ENCODE measurements at regions not wholly inside any gene's neighbourhood (a gene's known extent, or its start where the extent isn't known, plus 50 kb on each side); places are given as distances from the start of the nearest gene placed in this dataset.

DNA sequence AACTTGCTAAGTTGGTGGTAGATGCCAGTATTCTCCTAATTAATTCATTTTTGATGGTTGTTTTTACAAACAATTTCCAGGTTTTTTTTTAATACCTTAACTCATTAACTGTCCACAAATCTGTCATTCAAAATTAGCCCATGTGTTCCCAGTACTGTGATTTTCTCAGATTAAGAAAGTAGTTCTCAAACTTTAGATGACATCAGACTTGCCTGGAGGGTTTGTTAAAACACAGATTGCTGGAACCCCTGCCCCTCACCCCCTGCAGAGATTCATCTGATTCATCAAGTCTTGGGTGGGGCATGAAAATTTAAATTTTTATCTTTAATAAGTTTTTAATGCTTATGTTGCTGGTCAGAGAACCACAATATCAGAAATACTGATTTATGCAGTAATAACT lies 130.5 kb downstream of the BACH1 start:
- TF ChIP-seq, protein P1, sequence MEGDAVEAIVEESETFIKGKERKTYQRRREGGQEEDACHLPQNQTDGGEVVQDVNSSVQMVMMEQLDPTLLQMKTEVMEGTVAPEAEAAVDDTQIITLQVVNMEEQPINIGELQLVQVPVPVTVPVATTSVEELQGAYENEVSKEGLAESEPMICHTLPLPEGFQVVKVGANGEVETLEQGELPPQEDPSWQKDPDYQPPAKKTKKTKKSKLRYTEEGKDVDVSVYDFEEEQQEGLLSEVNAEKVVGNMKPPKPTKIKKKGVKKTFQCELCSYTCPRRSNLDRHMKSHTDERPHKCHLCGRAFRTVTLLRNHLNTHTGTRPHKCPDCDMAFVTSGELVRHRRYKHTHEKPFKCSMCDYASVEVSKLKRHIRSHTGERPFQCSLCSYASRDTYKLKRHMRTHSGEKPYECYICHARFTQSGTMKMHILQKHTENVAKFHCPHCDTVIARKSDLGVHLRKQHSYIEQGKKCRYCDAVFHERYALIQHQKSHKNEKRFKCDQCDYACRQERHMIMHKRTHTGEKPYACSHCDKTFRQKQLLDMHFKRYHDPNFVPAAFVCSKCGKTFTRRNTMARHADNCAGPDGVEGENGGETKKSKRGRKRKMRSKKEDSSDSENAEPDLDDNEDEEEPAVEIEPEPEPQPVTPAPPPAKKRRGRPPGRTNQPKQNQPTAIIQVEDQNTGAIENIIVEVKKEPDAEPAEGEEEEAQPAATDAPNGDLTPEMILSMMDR (conservative IDR thresholded peaks at IDR 0.05; ENCODE audit: low read length): no peak
- no peak for TF ChIP-seq EZH2phosphoT487 (IDR thresholded peaks at IDR 0.05; ENCODE audit: borderline replicate concordance, low read depth, low read length)
